ENCODE measurements at regions not wholly inside any gene's neighbourhood (a gene's known extent, or its start where the extent isn't known, plus 50 kb on each side); places are given as distances from the start of the nearest gene placed in this dataset.

DNA sequence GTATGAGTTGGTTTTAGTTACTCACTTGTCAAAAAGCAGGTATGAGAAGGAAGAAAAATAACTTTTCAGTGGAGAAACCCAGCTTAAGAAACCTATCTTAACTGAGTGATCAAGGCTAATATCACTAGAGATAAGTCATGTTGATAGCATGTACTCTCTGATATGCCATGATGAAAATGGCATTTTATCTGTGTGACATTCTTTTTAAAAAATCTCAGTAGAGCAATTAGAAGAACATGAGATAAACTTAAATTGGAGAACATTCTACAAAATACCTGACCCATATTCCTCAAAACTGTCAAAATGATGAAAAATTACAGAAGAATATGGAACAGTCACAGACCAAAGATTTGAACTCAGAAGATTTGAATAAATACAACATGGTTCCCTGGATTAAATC is 912.4 kb upstream of the ATXN7L3B start:
- TF ChIP-seq, protein P1, sequence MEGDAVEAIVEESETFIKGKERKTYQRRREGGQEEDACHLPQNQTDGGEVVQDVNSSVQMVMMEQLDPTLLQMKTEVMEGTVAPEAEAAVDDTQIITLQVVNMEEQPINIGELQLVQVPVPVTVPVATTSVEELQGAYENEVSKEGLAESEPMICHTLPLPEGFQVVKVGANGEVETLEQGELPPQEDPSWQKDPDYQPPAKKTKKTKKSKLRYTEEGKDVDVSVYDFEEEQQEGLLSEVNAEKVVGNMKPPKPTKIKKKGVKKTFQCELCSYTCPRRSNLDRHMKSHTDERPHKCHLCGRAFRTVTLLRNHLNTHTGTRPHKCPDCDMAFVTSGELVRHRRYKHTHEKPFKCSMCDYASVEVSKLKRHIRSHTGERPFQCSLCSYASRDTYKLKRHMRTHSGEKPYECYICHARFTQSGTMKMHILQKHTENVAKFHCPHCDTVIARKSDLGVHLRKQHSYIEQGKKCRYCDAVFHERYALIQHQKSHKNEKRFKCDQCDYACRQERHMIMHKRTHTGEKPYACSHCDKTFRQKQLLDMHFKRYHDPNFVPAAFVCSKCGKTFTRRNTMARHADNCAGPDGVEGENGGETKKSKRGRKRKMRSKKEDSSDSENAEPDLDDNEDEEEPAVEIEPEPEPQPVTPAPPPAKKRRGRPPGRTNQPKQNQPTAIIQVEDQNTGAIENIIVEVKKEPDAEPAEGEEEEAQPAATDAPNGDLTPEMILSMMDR (IDR thresholded peaks at IDR 0.05; ENCODE audit: low read length), result no peak
- TF ChIP-seq EZH2 (optimal IDR thresholded peaks at IDR 0.05; ENCODE audit: low read depth, low read length), result no peak

All from MM.1S (cell line).